ENCODE measurements at regions not wholly inside any gene's neighbourhood (a gene's known extent, or its start where the extent isn't known, plus 50 kb on each side); places are given as distances from the start of the nearest gene placed in this dataset.

- TF ChIP-seq CTCF (IDR thresholded peaks at IDR 0.05) (no peak), POLR2A (IDR thresholded peaks at IDR 0.05; ENCODE audit: low read depth) (no peak), POLR2AphosphoS5 (IDR thresholded peaks at IDR 0.05) (no peak), EP300 (IDR thresholded peaks at IDR 0.05) (no peak)
Measured at GRCh38 chr2:107218208-107218607, 332.2 kb upstream of the ST6GAL2 start.

Data from esophagus muscularis mucosa (tissue), 4 donors.